GM21717 (cell line): ENCODE measurements at regions not wholly inside any gene's neighbourhood (a gene's known extent, or its start where the extent isn't known, plus 50 kb on each side); places are given as distances from the start of the nearest gene placed in this dataset.
"Not testable (repeated sequence)": the region's sequence is repeated elsewhere in the genome, so short reads cannot be mapped to it uniquely, and the experiment has no call there.

Source experiments
- ATAC-seq: cut with Tn5 transposase; IDR thresholded peaks from one replicate; pipeline ENCODE4 v1.9.1; 2021; ENCODE audit warnings: mild to moderate bottlenecking, moderate library complexity; ENCODE audit not compliant: unreplicated experiment

DNA sequence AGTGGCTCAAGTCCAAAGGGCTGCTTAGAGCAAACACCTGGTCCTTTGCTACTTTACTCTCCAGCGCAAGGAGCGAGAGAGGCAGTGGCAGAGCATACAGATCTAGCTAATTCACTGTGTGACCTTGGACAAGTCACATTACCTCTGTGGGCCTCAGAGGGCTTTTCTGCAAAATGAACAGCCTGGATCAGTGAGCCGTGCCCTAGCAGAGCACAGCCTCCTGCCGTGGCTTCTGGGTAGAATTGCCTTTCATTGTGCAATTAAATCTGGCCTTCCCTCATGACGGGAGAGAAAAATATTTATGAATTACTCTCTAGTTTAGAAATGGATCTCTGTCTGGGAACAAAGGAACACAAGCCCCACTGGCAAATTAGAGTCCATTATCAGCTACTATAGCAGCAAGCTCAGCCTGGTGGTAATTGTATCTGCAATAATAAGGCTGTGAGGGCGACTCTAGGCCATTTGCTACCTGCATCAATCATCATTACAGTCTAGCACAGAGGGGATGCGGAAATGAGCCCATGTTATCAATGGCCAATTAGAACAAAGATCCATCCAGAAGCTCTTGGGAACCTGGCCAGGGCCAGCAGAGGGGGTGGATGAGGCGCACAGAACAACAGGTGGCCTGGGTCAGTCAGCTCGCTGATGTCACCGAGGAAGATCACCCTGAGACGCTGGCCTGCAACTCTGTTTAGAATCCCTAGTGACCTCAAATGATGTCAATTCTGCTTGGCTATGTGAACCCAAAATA is 114.2 kb upstream of the LY86 start:
- ATAC-seq = no peak

DNA sequence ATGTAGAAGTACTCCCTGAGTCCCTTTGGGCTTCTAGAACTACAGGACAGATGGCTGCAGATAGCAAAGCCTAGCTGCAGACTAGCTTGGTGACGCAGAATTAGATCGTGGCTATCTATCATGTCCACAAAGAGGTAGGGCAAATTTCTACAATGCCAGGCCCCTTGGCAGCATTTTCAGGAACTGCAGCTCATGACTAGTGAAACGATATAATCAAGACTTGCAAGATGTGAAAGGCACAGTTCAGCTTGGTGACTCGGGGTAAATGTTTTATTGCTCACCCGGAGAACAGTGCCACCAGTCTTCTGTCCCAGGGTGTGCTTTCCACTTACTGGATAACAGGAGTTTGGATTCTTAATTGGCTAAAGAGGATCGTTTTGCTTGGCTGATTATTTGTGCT is 108.7 kb upstream of the LY86 start:
- ATAC-seq = no peak

GRCh38 chr6:6482256-6482655 is 106.3 kb upstream of the LY86 start:
- no peak for ATAC-seq

DNA sequence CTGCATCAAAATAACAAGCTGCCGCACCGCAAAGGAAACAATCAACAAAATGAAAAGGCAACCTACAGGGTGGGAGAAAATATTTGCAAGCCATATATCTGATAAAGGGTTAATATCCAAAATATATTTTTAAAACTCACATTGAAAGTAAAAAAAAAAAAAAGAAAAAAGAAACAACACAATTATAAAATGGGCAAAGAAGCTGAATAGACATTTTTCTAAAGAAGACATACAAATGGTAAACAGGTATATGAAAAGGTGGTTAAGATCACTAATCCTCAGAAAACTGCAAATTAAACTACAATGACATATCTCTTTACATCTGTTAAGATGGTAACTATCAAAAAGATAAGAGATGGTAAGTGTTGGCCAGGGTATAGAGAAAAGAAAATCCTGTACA is 105.4 kb upstream of the LY86 start:
- no peak for ATAC-seq

- ATAC-seq = no peak
Observed at GRCh38 chr6:6483733-6484132, 104.8 kb upstream of the LY86 start.

- no peak for ATAC-seq
Observed at GRCh38 chr6:6484681-6485080, 103.8 kb upstream of the LY86 start.

GRCh38 chr6:6486595-6486994 is 101.9 kb upstream of the LY86 start:
- ATAC-seq = no peak

DNA sequence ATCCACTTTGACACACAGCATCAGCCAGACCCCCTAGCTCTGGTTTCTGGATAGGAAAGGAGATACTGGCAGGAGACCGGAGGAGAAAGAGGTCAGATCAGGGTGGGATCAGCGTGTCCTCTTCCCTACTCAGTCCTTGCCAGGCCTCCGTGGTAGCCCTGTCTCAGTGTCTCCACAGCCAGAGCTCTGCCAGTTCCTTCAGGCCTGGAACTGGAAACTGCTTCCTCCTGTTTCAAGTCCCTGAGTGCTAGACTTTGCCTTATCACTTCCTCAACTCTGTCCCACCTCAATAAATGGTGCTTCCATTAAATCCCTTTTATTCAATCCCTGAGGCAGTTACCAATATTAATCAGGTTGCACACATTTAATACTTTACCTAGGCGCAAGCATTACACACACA is 96.8 kb upstream of the LY86 start:
- no peak for ATAC-seq

DNA sequence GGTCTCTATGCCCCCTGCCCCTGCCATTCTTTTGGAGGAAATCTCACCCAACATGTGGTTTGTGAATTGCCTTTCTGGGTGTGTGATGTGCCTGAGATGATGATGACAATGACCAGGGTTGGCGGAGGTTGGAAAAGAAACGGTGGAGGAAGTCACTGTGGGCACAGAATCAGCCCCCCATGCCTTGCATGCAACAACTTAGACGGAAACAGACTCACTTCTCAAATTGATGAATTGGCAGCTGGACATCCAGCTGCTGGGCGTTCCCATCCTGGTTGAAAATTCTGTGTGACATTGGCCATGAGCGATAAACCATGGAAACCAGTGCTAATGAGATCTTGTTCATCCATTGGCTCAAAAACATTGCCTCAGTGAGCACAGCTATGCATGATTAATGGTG is 95.8 kb upstream of the LY86 start:
- ATAC-seq = no peak

GRCh38 chr6:6494139-6494538 is 94.4 kb upstream of the LY86 start:
- ATAC-seq = not testable (repeated sequence)

- no peak for ATAC-seq
Observed at GRCh38 chr6:6494677-6495076, 93.8 kb upstream of the LY86 start.

DNA sequence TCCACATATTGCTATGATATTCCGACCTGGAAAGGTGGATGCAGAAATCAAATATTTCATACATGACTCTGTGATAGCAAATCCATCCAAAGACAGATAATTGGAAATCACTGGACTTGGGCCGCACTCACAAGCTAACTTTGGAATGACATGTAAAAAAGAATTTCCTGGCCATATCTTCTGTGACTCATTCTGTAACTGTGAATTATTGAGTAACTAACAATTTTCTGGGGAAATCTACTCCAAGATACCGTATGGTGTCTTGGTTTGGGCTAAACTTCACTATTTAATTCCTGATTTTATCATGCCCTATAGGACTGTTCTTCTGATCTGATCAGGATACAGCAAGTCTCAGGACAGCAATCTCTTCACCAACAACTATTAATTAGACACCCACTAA is 92.7 kb upstream of the LY86 start:
- no peak for ATAC-seq

DNA sequence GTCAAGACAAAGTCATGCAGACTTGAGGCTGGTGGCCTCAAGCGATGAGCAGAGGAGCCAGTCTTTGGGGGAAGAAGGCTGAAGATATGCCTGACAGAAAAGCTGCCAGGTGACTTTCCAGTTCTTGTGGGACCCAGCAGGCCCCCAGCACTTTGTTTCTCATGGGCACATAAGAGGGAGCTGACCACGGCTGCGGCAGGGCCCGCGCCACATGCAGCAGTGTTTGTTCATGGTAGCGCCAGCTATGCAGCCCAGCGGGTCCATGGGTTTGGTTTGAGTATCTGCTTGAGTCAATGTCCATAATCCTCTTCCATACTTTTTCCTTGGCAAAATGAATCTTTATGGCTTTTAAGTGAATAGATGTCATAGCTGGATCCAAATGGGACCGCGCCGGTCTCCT is 91.0 kb upstream of the LY86 start:
- ATAC-seq = no peak

DNA sequence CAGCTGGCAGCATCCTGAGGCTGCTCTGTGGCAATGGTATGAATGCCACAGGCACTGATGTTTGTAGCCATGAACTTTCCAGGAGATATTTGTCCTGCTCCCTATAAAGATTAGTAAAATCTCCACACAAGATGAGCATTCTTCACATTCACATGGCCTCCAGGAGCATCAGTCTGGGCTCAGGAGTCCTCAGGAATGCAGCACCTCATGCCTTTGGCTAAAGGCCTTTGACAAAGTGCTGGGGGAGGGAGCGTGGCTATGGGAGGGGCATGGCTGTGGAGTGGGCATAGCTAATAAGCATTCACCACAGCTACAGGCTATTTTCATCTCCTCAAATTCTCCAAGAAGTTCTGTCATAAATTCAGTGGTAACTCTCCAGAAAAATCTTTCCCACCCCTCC is 90.5 kb upstream of the LY86 start:
- no peak for ATAC-seq

DNA sequence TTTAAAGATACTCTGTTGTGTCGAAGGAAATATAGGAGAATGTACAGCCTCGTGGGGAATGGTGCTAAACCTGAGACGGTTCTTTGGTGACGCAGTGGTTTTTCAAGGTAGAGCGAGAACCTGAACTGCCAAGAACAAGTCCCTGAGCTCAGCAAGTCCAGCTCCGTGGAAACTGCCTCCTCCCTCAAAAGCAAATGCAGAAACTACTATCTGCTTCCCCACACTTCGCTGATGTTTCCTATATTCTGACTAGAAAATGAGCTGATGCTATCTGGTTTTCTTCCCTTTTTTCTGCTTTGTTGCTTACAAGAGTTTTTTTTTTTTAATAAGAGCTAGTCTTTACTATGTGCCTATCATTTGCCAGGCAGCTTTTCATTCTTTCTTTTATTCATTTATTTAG is 85.3 kb upstream of the LY86 start:
- no peak for ATAC-seq

- no peak for ATAC-seq
Observed at GRCh38 chr6:6505111-6505510, 83.4 kb upstream of the LY86 start.

DNA sequence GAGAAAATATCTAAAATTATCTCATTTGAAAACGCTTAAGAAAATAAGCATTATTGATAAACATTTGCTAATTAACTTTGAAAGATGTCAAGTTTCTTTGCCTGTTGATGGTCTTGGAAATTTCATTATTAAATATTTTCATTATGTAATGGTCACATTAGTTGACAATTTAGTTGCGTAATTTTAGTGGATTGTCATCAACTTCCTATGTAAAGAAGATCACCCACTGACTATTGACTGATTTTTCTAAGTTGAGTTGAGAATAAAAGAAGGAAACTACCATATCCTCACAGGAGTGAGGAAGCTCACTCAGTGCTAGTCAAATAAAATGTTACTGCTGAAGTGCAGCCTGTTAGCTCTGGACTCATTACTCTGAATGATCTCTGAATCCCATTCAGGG is 79.9 kb upstream of the LY86 start:
- no peak for ATAC-seq

GRCh38 chr6:6509284-6509683 is 79.2 kb upstream of the LY86 start:
- ATAC-seq = no peak

DNA sequence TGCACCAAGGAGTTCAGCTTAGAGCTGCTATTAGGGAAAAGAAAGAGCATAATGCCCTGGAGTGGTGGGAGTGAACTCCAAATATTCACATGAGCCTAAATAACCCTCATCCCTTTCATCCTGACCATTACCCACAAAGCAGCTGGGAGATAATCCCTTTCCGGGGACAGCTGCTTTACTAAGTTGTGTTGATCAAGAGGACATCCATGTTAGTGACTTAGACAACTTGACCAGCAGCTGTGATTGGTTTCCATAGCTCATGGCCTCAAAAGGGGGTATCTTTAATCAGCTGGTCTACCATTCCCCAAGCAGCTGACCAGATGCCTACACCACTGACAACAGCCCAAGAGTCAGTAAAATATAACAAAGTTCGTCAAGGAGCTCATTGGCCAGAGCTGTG is 75.8 kb upstream of the LY86 start:
- ATAC-seq = no peak

DNA sequence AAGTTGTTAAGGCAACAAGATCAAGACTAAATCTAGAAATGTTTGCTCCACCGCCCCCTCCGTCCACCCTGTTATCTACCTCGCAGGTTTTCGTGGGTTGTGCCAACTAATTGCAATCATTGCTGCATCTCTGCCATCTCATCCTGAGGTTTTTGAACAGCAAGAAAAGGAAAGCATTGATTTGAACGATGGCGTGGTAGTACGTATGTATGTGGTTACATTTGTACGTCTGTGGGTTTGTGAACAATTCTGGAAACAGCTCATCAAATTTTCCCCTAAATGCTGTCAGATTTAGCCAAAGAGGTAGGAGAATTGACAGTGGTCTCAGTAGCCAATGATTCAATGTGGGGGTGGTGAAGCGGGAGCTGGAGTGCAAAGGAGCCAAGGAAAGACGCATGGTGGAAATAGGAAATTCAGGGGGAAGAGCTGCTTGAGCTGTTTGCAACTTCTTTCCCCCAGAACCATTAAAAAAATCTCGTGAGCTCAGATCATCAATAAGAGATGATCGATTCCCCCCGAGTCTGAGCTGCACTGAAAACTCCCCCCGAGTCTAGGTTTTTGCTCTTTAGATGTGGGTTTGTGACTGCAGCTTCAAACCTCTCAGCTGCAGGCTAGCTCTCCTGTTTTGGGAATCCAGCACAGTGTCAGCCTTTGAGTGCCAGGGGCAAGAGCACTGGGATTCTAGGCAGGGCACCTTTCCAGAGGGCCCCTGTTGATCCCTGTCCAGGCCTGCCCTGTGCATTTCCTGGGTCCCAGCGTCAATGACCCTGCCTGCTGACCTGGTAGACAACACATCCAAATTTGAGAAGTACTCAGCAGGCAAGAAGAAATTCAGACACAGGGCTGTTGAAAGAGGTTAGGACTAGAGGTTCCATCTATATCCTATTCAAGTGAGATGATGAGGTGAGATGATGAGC is 72.6 kb upstream of the LY86 start:
- ATAC-seq = peak; percentile 51

DNA sequence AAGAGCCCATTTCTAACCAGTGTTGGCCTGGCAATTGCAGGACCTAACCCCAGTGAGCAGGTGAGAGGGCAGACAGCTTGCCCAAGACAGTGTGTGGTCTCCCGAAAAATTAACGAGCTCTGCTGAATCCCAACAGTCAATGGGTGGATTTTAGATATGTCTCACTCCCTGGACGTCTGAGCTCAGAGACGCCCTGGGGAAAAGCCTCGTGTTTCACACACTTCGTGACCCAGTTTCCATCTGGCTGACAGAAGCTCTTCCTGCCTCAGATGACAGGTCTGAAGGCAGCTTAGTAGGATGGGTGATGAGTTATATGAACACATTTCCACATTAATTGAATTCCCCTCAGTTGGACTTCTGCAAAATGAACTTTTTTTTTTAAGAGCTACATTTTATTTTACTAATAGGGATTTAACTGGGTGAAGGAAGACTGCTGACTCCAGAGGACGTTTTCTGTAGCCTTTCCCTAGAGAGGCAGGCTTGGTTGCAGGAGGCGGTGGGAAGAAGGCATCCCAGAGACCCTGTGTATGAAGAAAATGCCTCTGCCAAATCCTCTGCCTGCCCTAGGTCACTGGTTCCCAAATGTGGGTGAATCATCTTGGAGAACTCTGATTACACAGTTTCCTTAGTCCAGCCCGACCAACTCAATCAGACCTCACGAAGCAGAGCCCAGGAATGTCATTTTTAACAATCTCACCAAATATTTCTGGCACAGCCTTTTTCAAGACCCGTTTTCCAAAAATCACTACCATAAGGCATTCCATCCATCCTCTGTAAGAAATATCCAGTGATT is 71.7 kb upstream of the LY86 start:
- no peak for ATAC-seq
